ENCODE measurements at regions not wholly inside any gene's neighbourhood (a gene's known extent, or its start where the extent isn't known, plus 50 kb on each side); places are given as distances from the start of the nearest gene placed in this dataset.

GRCh38 chr3:177749836-177750235 lies 552.6 kb upstream of the TBL1XR1 start:
- Histone ChIP-seq H3K27ac (peak overlapping the region; percentile 84), H3K4me2 (ENCODE audit: low read length) (no peak overlapping the region), H2AFZ (no peak overlapping the region), H3K4me3 (ENCODE audit: low read depth, low read length) (no peak overlapping the region), H3K27me3 (ENCODE audit: control insufficient read depth, insufficient read depth, low read length) (no peaks in the 10 kb centered on the region), H3K36me3 (ENCODE audit: control insufficient read depth, insufficient read depth, low read length) (no peaks in the 10 kb centered on the region), H3K9me3 (ENCODE audit: control insufficient read depth, low read length) (no peaks in the 10 kb centered on the region), H3K79me2 (peaks cover 34% of the 10 kb centered on the region), H3K9ac (no peak overlapping the region), H3K4me1 (peaks cover 76% of the 10 kb centered on the region)
- TF ChIP-seq, protein P1, sequence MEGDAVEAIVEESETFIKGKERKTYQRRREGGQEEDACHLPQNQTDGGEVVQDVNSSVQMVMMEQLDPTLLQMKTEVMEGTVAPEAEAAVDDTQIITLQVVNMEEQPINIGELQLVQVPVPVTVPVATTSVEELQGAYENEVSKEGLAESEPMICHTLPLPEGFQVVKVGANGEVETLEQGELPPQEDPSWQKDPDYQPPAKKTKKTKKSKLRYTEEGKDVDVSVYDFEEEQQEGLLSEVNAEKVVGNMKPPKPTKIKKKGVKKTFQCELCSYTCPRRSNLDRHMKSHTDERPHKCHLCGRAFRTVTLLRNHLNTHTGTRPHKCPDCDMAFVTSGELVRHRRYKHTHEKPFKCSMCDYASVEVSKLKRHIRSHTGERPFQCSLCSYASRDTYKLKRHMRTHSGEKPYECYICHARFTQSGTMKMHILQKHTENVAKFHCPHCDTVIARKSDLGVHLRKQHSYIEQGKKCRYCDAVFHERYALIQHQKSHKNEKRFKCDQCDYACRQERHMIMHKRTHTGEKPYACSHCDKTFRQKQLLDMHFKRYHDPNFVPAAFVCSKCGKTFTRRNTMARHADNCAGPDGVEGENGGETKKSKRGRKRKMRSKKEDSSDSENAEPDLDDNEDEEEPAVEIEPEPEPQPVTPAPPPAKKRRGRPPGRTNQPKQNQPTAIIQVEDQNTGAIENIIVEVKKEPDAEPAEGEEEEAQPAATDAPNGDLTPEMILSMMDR (IDR thresholded peaks at IDR 0.05), result no peak

GRCh38 chr3:177750436-177750835 lies 553.2 kb upstream of the TBL1XR1 start:
- H2AFZ ChIP-seq, result no peak overlapping the region
- peaks cover 38% of the 10 kb centered on the region for H3K79me2 ChIP-seq
- H3K36me3 ChIP-seq (ENCODE audit: control insufficient read depth, insufficient read depth, low read length), result no peaks in the 10 kb centered on the region
- H3K4me2 ChIP-seq (ENCODE audit: low read length), result no peak overlapping the region
- H3K9me3 ChIP-seq (ENCODE audit: control insufficient read depth, low read length), result no peaks in the 10 kb centered on the region
- no peaks in the 10 kb centered on the region for H3K27me3 ChIP-seq (ENCODE audit: control insufficient read depth, insufficient read depth, low read length)
- H3K4me1 ChIP-seq, result peaks cover 78% of the 10 kb centered on the region
- H3K9ac ChIP-seq, result no peak overlapping the region
- TF ChIP-seq, protein P1 (IDR thresholded peaks at IDR 0.05), result no peak
- H3K4me3 ChIP-seq (ENCODE audit: low read depth, low read length), result no peak overlapping the region
- peak overlapping the region; percentile 89 for H3K27ac ChIP-seq

GRCh38 chr3:177751770-177752169 lies 554.5 kb upstream of the TBL1XR1 start:
- Histone ChIP-seq H3K4me2 (ENCODE audit: low read length) (no peak overlapping the region), H3K27me3 (ENCODE audit: control insufficient read depth, insufficient read depth, low read length) (no peaks in the 10 kb centered on the region), H3K4me1 (peaks cover 77% of the 10 kb centered on the region), H3K27ac (peak overlapping the region; percentile 89), H3K79me2 (peaks cover 48% of the 10 kb centered on the region), H2AFZ (no peak overlapping the region), H3K4me3 (ENCODE audit: low read depth, low read length) (no peak overlapping the region), H3K36me3 (ENCODE audit: control insufficient read depth, insufficient read depth, low read length) (no peaks in the 10 kb centered on the region), H3K9ac (no peak overlapping the region), H3K9me3 (ENCODE audit: control insufficient read depth, low read length) (no peaks in the 10 kb centered on the region)
- TF ChIP-seq, protein P1 (IDR thresholded peaks at IDR 0.05), result no peak

DNA sequence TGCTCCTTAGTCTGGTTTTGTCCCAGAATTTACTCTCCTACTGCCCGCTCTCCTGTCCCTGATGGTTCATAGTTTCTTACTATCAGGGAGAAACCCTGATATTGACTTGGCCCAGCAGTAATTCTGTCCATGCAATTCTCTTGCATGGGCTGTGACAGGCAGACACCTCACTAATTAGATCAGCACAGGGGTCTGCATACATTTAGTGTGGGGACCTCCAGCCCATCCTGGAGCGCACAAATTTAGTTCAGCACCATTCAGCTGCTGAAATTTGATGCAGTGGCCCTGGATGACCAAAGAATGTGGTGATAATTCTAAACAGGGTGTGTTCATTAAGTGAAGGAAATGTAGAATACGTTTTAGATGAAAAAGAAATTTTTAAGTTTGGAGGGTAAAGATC lies 555.5 kb upstream of the TBL1XR1 start:
- Histone ChIP-seq H3K4me3 (ENCODE audit: low read depth, low read length) (no peak overlapping the region), H3K9ac (no peak overlapping the region), H3K27me3 (ENCODE audit: control insufficient read depth, insufficient read depth, low read length) (no peaks in the 10 kb centered on the region), H3K36me3 (ENCODE audit: control insufficient read depth, insufficient read depth, low read length) (no peaks in the 10 kb centered on the region), H2AFZ (no peak overlapping the region), H3K4me2 (ENCODE audit: low read length) (no peak overlapping the region), H3K79me2 (peaks cover 58% of the 10 kb centered on the region), H3K9me3 (ENCODE audit: control insufficient read depth, low read length) (no peaks in the 10 kb centered on the region), H3K27ac (peak overlapping the region; percentile 89), H3K4me1 (peaks cover 80% of the 10 kb centered on the region)
- TF ChIP-seq, protein P1 (IDR thresholded peaks at IDR 0.05), result no peak

DNA sequence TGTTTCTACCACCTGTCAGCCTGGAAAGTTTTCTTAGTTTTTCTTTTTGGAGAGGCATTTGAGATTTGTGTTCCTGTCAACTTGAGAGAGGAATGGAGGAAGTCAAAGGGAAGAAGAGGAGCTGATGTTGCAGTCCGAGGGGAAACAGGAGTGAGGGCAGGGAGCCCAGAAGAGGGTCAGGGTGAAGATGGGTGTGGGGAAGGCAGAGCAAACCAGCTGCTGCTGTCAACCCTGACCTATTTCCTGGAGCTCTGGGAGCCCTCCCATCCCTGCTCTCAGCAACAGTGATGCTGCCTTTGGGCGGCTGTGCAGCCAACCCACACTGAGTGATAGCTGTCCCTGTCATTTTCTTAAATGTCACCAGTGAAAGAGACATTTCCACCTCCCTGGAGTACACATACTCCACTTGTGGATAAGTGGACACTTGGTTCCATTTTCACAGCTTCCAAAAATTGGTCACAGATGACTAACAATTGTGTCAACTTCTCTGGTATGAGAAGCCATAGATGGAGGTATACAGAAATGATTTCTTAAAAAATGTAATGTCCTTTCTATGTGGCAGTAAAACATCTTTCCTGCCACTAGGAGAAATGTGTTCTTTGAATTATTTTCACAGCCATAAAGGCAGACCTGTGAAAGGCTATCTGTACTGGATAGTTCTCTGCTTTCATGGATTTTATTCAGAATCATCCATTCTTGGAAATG lies 556.3 kb upstream of the TBL1XR1 start:
- no peak overlapping the region for H3K9ac ChIP-seq
- TF ChIP-seq, protein P1 (IDR thresholded peaks at IDR 0.05), result no peak
- no peaks in the 10 kb centered on the region for H3K27me3 ChIP-seq (ENCODE audit: control insufficient read depth, insufficient read depth, low read length)
- H3K27ac ChIP-seq, result peak overlapping the region; percentile 89
- no peak overlapping the region for H2AFZ ChIP-seq
- H3K4me3 ChIP-seq (ENCODE audit: low read depth, low read length), result no peak overlapping the region
- H3K4me1 ChIP-seq, result peaks cover 84% of the 10 kb centered on the region
- H3K36me3 ChIP-seq (ENCODE audit: control insufficient read depth, insufficient read depth, low read length), result no peaks in the 10 kb centered on the region
- H3K4me2 ChIP-seq (ENCODE audit: low read length), result no peak overlapping the region
- no peaks in the 10 kb centered on the region for H3K9me3 ChIP-seq (ENCODE audit: control insufficient read depth, low read length)
- H3K79me2 ChIP-seq, result peaks cover 66% of the 10 kb centered on the region
